ENCODE measurements at regions not wholly inside any gene's neighbourhood (a gene's known extent, or its start where the extent isn't known, plus 50 kb on each side); places are given as distances from the start of the nearest gene placed in this dataset.

DNA sequence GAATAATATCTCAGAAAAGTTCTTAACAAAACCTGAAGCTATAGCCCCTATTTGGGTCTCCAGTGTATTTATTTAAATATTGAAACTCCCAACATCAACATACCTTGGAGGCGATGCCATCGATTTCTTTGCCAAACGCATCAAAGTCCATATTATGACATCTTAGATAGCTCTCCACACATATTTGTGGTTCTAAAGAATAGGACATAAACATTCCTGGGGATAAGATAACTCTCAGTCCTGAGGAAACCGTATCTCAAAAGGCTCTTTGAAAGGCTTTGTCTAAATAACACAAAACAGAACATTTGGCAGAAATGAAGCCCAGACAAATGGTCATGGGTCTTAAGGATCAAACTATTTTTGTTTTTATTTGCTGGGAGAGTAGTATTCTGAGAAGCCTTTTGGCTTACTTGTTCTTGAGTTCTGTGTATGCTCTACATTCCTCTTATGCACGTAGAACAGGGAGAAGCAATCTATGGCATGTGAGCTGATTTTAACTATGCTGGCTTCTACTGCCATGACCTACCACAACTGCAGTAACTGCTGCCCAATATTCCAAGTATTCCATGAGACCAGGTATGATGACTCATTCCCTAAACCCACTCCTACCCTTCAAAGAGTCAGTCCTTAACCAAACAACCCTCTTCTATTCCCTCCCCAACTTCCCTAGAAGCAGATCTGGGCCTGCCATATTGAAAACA lies 279.0 kb upstream of the ZFHX3 start:
- no peak for DNase-seq

DNA sequence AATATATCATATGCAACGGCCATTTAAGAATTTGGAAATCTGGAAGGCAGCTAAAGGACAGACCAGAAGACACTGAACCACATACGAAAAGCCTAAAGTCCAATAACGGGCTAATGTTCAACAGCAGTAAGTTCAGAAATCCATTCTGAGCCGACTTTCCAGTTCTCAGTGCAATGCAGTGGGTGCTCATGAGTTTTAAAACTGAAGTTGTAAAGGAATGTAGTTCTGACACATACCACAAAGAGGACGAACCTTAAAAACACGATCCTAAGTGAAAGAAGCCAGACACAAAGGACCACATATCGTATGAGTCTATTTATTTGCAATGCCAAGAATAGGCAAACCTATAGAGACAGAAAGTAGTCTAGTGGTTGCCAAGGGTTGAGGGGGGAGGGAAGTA lies 278.3 kb upstream of the ZFHX3 start:
- DNase-seq: no peak

DNA sequence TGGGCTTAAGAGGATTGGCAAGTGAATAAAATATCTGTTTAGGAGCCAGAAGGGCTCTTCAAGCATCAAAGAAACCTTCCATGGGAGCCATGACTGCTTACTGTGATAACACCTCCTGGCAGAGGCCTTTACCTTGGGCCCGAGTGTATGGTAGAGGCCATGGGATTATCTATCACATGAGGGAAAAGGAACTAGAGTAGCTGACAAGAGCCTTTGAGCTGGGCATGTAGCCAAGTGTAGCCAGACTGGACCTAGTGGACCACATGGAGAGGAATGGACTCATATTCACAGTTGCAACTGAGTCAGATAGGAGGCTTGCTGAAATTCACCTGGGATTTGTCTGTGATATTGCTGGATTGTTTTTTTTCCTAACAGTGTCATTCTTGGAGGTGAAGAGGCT lies 276.0 kb upstream of the ZFHX3 start:
- DNase-seq: no peak

DNA sequence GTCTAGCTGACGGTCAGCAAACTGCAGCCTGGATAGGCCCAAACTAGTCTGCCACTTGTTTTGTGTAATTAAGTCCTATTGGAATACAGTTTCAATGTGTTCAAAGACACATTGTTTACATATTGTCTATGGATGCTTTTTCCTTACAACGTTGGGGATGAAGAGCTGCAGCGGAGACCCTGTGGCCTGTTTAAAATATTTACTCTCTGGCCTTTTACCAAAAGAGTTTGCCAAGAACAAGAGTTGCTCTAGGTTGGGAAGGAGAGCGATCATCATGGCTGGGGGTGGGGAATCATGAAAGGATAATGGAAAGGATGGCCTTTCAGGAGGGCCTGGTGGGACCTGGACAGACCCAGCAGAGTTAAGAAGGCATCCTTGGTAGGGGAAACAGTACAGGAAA lies 274.9 kb upstream of the ZFHX3 start:
- no peak for DNase-seq

DNA sequence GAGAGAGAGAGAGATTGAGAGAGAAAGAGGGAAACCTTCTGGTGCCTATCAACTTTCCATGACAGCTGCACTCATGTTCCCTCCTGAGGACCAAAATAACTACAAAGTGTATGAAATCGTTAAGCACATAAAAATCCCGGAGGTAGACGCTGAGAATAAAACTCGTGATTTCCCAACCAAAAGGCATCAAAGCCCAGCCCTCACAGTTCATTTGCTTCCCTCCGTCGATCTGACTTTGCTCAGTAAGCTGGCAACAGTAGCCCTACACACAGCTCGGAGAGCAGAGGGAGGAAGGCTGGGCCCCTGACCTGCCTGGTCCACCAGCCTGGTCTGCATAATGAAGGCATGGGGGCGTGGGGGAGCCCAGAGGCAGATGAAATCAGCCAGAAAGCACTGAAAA lies 273.9 kb upstream of the ZFHX3 start:
- no peak for DNase-seq

- DNase-seq: no peak
Observed at GRCh38 chr16:73319737-73320136, 271.8 kb upstream of the ZFHX3 start.

DNA sequence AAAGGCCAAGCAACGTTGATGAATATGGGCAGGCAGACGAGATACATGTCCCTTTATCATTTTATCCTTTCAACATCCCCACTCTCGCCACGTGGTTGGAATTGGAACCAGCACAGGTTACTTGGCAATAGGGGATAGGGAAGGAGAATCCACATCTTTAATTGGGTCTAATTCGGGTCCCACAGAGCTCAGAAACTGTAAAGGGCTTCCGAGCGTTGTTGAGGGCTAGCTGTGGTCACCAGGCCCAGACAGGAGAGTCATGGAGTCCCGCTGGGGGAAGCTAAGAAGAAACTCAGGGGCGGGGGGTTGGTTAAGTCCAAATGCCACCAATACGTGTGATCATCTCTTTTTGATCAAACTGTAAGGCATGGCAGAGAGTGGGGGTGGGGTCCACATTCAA lies 271.3 kb upstream of the ZFHX3 start:
- no peak for DNase-seq

GRCh38 chr16:73317321-73317857 lies 269.5 kb upstream of the ZFHX3 start:
- DNase-seq: no peak

GRCh38 chr16:73315645-73316044 lies 267.7 kb upstream of the ZFHX3 start:
- DNase-seq: no peak

DNA sequence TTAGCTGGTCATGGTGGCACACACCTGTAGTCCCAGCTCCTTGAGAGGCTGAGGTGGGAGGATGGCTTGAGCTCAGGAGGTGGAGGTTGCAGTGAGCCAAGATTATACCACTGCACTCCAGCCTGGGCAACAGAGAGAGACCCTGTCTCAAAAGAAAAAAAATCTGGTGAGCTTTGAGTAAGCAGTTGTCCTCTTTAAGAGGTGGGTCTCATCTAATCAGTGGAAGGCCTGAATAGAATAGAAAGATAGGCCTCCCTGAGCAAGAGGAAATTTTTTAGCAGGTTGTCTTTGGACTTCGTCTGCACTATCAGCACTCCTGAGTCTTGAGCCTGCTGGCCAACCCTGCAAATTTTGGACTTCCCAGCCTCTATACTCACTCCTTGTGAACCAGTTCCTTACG lies 266.0 kb upstream of the ZFHX3 start:
- DNase-seq: no peak

DNA sequence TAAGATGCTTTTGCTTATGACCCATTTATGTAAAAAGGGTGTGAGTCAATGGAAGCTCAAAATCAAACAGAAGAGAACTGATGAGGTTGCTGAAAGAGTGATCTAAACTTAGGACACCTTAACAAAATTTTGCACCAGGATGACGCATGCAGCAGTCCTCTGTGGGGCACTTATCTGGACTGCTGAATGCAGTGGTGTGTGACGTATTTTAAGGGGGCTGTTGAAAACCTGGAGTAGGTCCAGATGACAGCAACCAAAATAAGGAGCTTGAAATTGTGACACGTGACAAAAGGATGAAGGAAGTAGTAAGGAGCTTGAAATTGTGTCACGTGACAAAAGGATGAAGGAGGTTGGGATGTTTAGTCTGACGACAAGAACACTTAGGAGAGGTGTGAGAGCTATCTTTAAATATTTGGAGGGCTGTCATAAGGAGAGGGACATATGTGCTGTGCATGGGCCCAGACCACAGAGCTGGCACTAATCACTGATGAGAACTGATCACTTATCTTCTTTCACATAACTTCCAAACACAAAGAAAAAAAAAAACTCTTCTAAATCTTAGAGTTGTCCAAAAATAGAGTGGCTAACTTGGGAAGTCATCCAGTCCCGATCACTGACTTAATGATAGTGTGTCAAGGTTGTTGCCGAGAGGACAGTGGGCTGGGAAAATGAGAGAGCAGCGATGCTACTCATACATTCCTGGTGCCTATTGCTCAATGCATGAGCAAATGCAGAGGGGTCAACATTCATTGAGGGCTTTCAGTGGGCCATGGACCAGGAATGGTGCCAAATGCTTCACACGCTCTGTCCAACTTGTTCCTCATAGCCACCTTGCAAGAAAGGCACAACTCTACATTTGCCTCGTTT lies 264.2 kb upstream of the ZFHX3 start:
- no peak for DNase-seq

GRCh38 chr16:73308771-73309170 lies 260.8 kb upstream of the ZFHX3 start:
- no peak for DNase-seq

- no peak for DNase-seq
Observed at GRCh38 chr16:73306901-73307413, 259.0 kb upstream of the ZFHX3 start.

DNA sequence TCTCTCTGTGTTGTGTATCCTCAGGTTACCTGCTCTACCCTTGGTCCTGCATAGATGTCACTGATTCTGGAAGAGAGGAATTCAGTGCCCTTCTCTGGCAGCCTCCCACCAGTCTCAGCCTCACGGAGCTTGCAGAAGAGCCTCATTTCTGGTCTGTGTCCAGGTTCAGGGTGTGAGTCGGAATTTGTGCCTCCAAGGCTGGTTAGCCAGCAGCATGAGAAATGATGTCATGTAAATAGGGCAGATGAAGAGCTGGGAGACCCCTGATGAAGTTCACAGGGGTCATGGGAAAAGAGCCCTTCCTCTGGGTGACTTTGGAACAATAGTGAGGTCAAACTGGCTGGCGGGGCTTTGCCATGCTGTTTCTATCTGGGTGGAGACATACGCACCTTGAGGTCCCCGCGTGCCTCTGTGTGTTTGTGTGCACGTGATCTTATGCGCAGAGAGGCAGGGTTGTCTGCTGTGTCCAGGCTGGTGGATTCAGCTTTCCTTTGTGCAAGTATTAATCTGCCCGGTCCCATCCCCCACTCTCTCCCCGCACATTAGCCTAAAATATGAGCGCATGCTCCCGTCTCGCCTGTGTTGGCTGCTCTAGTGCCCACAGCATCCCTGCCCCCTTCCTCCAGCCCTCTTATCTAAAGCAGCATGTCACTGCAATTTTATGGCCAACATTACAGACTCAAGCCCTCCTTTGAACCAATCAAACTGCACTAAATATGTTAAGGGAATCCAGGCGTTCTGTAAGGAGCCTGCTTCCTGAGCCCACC lies 256.3 kb upstream of the ZFHX3 start:
- no peak for DNase-seq

GRCh38 chr16:73302942-73303341 lies 255.0 kb upstream of the ZFHX3 start:
- no peak for DNase-seq

GRCh38 chr16:73301984-73302383 lies 254.1 kb upstream of the ZFHX3 start:
- DNase-seq: no peak

- DNase-seq: no peak
Observed at GRCh38 chr16:73299346-73299745, 251.4 kb upstream of the ZFHX3 start.

DNA sequence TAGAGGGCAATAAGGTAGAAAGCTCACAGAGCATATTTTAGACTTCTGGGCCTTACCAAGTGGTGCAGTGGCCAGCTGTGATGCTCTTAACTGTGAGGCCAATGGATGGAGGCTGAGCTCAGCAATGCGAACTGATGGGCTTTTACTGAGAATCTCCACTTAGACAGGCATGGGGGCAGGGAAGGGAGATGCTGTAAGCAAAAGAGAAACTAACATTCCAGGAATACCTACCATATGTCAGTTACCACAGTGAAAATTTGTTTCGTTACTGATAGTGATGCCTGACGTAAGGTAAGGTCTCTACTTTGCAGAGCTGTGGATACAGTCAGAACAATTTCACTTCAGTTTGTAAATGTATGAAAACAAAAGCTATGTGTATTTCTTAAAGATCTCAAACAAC lies 250.6 kb upstream of the ZFHX3 start:
- no peak for DNase-seq

GRCh38 chr16:73290258-73290657 lies 242.3 kb upstream of the ZFHX3 start:
- no peak for DNase-seq

GRCh38 chr16:73289232-73289631 lies 241.3 kb upstream of the ZFHX3 start:
- DNase-seq: no peak

GRCh38 chr16:73288520-73288919 lies 240.6 kb upstream of the ZFHX3 start:
- DNase-seq: no peak

GRCh38 chr16:73287859-73288405 lies 240.0 kb upstream of the ZFHX3 start:
- DNase-seq: no peak

All from activated CD4-positive, alpha-beta T cell treated with anti-CD3 and anti-CD28 coated beads, Interleukin-2, amount 50 U/mL, for 4 hours (primary cell).